ENCODE measurements at regions not wholly inside any gene's neighbourhood (a gene's known extent, or its start where the extent isn't known, plus 50 kb on each side); places are given as distances from the start of the nearest gene placed in this dataset.
"Not testable (repeated sequence)": the region's sequence is repeated elsewhere in the genome, so short reads cannot be mapped to it uniquely, and the experiment has no call there.

DNA sequence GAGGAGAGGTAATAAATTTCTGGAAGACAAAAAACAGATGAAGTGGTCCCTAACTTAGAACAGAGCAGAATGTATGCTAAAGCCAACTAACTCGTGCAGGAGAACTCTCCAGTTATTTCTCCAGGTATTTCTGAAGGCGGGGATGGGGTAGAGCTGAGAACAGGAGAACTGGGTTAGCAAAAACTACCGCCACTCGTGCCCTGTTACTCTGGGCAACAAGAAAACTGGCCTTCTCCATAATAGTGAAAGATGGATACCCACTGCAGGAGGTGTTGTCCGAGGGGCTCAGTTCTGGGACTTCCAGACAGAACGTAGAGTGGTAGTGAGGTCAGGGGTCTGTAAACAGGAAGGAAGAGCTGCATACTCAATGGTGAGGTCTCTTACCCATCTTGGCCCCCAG lies 187.3 kb upstream of the FRMD6 start:
- DNase-seq (ENCODE audit: low read depth, low spot score), result no peak
- no peak overlapping the region for H3K27ac ChIP-seq

DNA sequence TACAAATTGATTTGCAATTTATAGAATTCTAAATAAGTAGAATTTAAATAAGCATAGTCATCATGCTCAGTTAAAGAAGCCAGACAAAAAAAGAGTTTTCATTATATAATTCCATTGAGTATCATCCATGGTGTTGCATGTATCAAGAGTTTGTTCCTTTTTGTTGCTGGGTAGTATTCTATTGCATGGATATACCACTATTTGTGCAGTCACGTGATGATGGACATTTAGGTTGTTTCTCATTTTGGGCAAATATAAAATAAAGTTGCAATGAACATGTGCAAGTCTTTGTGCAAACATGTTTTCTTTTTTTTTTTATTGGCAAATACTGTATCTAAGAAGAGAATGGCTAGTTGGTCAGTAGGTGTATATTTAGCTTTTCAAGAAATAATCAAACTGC lies 186.2 kb upstream of the FRMD6 start:
- no peak overlapping the region for H3K27ac ChIP-seq
- no peak for DNase-seq (ENCODE audit: low read depth, low spot score)

DNA sequence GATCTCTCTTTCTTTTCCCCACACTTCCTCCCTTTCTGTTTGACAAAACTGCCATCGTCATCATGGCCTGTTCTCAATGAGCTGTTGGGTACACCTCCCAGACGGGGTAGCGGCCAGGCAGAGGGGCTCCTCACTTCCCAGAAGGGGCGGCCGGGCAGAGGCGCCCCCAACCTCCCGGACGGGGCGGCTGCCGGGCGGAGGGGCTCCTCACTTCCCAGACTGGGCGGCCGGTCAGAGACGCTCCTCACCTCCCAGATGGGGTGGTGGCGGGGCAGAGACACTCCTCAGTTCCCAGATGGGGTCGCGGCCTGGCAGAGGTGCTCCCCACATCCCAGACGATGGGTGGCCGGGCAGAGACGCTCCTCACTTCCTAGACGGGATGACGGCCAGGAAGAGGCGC lies 184.3 kb upstream of the FRMD6 start:
- DNase-seq (ENCODE audit: low read depth, low spot score); H3K27ac ChIP-seq: not testable (repeated sequence)

DNA sequence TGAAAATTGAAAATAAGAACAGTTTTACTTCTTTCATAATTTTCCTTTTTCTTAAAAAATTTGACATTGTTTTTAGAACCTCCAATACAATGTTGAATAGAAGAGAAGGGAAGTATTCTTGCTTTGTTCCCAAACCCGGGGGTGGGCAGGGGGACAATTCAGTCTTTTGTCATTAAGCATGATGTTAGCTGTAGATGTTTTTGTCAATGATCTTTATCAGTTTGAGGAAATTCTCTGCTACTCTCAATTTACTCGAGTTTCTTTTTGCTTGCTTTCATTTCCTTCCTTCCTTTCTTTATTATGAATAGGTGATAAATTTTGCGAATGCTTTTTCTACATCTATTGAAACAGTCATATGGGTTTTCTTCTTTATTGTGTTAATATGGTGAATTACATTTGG lies 183.2 kb upstream of the FRMD6 start:
- H3K27ac ChIP-seq, result no peak overlapping the region
- no peak for DNase-seq (ENCODE audit: low read depth, low spot score)

DNA sequence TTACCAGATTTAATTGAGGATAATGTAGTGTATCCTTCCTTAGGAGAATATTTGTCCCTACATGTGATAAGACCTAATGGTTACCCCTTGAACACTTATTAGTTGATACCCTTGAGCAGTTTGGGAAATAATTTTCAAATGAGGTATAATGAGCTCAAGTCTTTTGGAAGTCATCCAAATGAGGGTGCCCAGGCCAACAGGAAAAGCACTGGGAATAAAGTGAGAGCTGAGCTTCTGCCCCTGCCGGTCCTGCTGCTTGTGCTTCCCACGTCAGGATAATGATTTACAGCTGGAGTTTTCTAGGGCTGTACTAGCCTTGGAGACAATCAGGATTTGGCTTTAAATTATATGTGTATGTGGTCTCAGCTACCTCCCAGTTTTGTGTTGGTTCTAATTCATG lies 178.8 kb upstream of the FRMD6 start:
- peak overlapping the region; percentile 79 for H3K27ac ChIP-seq
- DNase-seq (ENCODE audit: low read depth, low spot score), result no peak

DNA sequence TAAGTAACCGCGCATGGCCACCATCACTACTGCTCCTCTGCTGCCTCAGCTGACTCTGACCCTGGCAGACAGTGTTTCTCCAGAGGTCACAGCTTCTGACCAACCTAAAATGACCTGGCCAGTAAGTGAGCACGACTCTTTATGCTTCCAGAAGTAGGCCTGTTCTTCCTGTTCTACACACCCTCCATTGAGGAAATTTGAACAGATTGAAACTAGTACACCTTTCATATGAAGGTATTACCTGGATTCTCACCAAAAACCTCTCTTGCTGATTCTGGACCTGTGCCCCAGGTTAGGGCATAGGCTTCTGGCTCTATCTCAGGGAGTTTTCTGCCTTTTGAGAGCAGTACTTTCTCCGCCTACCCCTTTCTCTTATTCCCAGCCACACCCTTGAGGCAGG lies 178.4 kb upstream of the FRMD6 start:
- peak overlapping the region; percentile 79 for H3K27ac ChIP-seq
- DNase-seq (ENCODE audit: low read depth, low spot score), result no peak

DNA sequence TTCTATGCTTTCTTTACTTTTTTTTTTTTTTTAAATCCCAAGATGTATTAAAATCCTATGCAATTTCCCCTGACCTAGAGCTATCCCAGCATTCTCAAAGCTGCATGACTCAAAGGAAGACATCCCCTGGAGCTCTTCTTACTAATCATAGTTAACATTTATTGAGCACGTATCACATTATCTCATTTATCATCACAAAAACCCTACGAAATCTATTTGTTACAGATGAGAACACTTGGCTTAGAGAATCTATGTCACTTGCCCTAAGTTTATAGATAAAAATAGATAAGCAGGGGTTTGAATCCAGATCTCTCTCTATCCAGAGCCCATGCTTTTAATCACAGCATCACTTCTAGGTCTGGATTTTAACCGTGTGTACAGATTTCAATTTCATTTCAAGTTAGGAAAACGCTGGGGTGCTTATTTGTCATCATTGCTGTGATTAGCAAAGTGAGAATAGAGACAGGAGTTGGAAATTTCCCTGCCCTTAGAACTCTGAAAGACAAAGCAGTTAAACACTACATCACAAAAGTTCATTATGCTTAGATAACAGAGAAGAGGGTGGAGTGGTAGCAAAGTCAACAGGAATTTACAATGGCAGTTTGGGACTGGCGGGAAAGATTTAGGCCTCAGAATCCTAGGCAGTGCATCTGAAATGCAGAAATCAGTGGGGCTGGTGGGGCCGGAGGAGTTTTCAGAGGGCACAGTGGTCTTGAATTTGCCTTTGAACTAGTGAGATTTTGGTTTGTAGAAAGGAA lies 177.7 kb upstream of the FRMD6 start:
- DNase-seq (ENCODE audit: low read depth, low spot score), result no peak
- peak overlapping the region; percentile 79 for H3K27ac ChIP-seq

DNA sequence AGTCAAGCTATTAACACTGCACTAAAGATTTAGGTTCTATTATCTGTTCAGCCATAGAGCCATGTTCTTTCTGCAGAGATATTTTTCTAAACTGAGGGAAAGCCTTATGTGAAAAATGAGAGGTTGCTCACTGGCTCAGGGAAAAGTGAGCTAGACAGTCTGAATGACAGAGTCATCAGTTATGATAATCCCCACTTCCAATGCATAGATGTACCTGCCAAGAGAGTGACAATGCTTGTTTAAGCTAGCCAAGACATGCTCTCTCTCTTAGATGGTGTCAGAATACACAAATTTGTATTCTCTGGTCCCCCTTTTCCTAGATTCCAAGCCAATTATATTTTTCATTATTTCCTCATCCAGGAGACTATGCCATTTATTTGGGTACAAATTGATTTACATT lies 176.9 kb upstream of the FRMD6 start:
- DNase-seq (ENCODE audit: low read depth, low spot score), result no peak
- peak overlapping the region; percentile 79 for H3K27ac ChIP-seq

DNA sequence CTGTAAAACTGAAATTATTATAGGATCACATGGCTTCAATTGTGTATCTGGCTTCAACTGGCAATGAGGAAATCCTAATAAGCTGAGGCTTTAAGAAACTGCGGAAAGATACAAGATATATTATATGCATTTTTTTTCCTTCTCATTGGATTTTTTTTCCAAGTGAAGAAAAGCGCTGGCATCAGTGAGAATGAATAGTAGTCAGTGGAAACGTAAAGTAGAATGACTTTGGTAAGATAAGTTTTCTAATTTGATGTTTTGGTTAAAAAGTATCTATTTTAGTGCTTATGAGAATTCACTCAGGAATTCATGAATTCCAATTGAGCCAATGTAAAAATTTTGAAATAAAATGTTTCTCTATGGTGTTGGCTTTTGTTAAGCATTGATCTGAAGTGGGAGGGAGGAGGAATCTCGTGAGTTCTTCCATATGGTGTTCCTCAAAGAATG lies 173.5 kb upstream of the FRMD6 start:
- no peak for DNase-seq (ENCODE audit: low read depth, low spot score)
- H3K27ac ChIP-seq, result no peak overlapping the region

DNA sequence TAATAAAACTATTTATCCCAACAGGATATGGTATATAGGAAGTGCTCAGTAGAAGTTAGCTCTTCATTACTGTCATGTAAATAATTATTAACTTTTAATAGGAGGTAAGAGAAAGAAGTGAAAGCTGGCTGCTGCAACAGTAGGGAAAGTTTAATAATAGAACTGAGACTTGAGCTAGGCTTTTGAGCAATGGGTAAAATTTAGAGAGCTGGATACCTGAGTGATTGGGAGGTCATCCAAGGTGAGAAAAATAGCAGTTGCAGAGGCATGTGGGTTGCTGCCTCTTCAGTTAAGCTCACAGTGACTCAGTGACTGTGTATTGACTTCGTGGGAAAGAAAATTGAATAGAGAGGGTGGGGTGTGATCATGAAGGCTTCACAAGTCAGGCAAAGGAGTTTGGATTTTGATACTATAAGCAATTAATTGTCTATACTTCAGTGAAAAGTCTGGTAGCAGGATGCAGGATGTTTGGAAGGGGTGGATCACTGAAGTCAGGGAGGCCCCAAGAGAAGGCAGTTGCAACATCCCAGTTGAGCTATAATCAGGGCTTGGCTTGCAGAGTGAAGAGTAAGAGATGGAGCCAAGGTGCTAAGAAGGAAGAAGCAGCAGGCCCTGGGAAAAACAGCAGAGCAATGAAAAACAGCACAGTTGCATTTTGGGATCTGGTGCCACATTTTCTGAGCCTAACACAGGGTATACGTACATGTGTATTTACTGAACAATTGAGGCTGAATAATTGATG lies 172.0 kb upstream of the FRMD6 start:
- DNase-seq (ENCODE audit: low read depth, low spot score), result no peak
- H3K27ac ChIP-seq, result peak overlapping the region; percentile 48

DNA sequence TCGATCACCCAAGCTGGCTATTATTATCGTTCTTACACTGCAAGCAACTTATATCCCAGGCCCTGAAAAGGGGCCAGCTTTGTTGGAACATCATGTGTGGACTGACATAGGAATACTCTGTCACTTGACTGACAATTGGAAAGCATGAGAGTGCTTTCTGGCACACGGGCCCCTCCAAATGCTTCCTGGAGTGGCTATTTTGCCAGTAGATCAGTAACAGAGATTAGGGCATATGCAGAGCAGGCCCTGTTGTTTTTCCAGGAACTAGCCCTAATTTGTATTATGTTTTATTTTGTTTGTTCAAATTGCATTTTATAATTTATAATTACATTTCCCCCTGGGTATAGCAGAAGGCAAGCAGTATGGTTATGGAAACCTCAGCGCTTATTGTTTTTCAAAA lies 170.1 kb upstream of the FRMD6 start:
- no peak for DNase-seq (ENCODE audit: low read depth, low spot score)
- H3K27ac ChIP-seq, result no peak overlapping the region

DNA sequence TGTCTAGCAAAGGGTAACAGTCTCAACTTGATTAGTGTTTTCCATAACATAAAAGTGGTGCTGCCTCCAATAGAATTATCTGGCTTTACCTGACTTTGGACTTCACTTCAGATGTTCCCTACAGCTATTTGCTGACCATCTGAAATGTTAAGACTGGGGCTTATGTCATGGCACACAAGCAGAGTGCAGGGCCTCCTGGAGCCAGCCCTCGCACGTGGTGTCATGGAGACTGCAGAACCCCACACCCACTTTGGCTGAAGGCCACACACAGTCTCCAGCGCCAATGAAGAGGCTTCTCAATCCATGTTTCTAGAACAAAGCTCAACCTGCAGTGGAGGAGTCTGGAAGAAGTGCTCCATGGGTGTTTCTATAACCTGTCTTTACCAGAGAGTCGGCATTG lies 169.6 kb upstream of the FRMD6 start:
- no peak for DNase-seq (ENCODE audit: low read depth, low spot score)
- H3K27ac ChIP-seq, result no peak overlapping the region

DNA sequence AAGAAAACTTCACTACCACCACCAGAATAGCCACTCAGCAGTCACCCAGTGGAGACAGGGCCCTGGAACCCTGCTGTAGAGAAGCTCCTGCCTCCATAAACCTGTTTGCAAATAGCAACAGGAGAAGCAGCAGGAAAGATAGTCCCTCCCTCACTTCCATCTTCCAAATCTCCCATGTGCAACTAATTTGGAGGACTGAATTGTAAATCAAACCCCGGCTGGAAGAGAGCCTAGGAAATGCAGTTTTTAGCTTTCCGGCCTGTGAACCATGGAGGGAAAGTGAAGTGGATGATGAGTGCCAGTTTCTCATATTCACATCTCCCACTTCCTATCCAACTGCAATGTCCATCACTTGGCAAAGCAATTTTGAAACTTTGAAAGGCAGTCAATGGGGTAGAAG lies 167.2 kb upstream of the FRMD6 start:
- no peak for DNase-seq (ENCODE audit: low read depth, low spot score)
- H3K27ac ChIP-seq, result no peak overlapping the region

DNA sequence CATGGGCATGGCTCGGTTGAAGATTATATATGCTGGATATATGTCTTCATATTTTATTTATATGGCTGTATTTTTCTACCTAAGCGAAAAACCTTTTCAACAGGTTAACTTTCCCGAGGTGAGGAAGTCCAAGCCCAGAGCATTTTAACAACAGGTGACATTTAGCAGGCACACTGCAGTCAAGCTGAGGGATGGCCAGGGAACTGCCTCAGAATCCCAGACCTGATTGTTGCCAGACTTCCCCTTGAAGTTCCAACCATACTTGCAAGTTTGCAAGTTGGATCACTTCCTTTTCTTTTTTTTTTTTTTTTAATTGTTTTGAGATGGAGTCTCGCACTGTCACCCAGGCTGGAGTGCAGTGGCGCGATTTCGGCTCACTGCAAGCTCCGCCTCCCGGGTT lies 166.0 kb upstream of the FRMD6 start:
- H3K27ac ChIP-seq, result no peak overlapping the region
- no peak for DNase-seq (ENCODE audit: low read depth, low spot score)

DNA sequence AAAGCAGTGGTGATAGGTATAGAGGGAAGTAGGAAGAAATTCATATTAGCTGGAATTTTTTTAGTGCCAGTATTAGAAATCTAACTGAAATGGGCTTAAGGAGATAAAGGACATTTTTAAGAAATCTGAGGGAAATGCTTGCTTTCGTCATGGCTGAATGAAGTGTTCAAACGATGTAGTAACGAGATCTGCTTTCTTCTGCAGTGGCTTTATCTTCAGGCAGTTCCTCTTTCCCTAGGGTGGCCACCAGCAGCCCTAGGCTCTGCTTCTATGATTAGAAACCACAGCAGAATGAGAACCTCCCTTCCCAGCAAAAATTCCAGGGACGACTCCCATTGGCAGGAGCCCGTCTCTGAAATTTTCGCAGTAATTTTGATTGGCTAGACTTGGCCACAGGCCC lies 163.9 kb upstream of the FRMD6 start:
- no peak for DNase-seq (ENCODE audit: low read depth, low spot score)
- H3K27ac ChIP-seq, result peak overlapping the region; percentile 99

DNA sequence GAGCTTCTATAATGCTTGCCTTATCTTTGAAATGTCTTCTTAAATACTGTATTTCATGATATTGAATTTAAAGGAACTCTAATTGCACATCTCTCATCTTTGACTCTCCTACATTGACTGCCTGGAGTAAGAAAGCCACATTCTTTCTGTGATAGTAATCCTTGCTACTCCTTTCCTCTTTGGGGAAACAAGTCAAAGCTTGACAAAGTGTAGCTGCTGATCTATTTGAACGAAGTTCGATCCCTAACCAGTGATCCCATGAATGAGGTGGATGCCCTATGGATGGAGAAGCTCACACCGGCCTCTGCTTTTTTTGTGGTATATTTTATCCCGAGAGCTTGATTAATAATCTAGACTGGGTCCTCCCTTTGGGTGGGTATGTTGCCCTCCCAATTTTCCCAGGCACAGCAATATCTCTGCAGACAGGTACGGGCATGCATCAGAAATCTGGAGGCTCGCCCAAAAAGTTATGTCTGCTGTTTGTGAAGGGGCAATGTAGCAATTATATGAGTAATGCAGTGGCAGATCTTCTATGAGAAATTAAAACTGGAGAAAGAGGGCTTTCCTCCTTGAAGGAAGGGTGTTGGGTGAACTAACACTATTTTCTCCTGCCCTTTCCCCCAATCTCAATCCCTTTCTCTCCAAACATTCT lies 163.0 kb upstream of the FRMD6 start:
- DNase-seq (ENCODE audit: low read depth, low spot score), result peak; percentile 83
- H3K27ac ChIP-seq, result peak overlapping the region; percentile 99

DNA sequence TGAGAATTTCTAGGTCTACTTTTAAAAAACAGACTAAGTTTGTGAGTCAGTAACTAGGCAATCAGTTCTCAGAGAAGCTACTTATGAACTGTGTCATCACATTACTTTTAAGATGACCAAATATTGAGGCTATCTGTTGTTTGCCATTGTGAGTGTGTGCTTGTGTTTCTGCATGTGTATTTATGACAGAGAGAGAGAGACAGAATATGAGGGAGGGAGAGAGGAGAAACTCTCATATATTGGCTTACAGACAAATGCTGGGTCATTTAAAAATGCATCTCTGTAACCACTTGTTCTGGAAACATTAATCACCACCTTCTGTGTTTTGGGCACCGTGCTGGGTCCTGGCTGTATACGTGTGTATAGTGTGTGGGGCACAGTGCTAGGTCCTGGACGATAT lies 161.5 kb upstream of the FRMD6 start:
- peak overlapping the region; percentile 99 for H3K27ac ChIP-seq
- no peak for DNase-seq (ENCODE audit: low read depth, low spot score)

DNA sequence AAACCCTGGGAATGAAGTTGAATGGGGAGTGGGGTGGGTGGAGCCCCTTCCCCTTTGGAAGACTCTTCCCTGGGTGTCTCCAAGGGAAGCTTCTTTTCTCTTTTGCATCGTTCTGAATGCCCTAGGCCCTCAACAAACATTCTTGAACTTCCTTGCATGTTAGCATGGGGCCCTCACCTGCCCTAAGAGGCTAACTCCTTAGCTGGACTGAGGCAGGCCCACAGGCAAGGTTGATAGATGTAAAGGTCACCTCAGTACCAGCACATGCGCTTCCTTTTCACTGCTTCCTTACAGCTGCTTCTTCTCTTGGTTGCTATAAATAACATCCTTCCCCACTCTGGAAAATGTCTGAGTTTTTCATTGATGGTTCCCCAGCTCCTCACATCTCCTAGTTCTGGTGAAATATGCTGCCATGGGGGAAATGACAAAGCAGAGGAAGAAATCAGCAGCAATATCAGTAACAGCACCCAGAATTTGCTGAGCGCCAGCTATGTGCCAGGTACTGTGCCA lies 160.6 kb upstream of the FRMD6 start:
- no peak for DNase-seq (ENCODE audit: low read depth, low spot score)
- peak overlapping the region; percentile 99 for H3K27ac ChIP-seq

DNA sequence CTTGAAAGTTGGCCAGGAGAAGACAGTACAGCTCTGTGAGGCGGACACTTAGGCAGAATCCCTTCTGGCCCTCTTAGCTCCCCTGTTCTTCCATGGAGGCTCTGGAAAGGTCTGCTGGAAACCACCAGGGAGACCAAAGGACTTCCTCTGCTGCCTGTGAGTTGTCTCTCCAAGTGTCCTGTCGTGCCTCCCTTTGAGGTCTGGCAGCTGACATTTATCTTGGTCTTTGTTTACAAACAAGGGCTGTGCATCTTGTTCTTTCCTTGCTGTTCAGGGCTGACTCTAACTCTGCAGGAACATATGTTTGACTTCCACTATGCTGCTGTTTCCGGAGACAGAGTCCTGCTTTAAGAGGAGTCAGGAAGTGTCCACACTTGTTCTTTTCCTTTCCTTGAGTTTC lies 159.9 kb upstream of the FRMD6 start:
- H3K27ac ChIP-seq, result peak overlapping the region; percentile 99
- no peak for DNase-seq (ENCODE audit: low read depth, low spot score)

DNA sequence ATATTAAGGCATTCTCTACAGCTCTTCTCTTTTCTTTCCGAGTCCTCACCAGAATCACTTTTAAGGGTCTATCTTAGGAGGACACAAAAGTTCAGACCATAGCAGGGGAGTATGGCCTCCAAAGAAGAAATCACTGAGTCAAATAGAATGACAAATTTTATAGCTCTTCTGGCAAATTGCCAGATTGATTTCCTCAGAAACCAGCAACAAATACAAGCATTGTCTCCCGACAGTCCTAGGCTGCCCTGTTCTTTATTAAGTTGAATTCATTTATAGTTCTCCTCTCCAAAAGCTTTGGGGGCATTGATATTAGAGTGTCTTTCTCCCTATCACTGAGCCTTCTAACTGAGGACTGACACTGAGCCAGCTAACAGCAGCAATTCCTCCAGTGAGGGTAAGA lies 156.4 kb upstream of the FRMD6 start:
- peak overlapping the region; percentile 99 for H3K27ac ChIP-seq
- DNase-seq (ENCODE audit: low read depth, low spot score), result no peak

Measured in epithelial cell of prostate (primary cell).